NCI-H345 (cell line): ENCODE measurements at regions not wholly inside any gene's neighbourhood (a gene's known extent, or its start where the extent isn't known, plus 50 kb on each side); places are given as distances from the start of the nearest gene placed in this dataset.
"Not testable (repeated sequence)": the region's sequence is repeated elsewhere in the genome, so short reads cannot be mapped to it uniquely, and the experiment has no call there.

Experiments
- DNase-seq: peaks from one replicate; lab custom pipeline; 2025; lab: John Stamatoyannopoulos, UW

DNA sequence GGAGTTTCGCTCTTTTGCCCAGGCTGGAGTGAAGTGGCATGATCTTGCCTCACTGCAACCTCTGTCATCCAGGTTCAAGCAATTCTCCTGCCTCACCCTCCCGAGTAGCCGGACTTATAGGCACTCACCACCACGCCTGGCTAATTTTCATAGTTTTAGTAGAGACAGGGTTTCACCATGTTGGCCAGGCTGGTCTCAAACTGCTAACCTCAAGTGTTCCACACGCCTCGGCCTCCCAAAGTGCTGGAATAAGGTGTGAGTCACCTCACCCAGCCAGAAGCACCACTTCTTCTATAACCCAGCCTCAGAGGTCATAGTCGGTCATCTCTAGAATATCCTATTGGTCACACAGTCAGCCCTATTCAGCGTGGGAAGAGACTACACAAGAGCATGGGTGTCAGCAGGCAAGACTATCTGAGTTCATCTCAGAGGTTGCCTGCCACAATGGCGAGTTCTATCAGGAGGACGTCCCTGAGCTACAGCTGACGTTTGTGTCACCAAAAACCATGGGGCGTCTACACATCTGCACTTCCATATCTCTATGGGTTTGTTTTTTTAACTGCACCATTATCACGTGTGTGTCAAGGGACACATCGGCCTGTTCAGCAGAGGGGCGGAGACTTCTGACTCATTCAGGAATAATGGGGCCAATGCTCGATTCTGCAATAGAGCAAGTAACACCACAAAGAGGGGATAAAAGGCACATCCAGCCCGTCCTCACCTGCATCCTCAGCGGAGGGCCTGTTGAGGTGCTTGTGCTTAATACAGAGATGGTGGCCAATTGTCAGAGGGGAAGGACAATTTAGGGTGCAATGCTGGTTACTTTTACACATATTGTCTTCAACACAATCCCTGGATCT is 256.3 kb upstream of the IRF2BP2 start:
- DNase-seq, result no peak

GRCh38 chr1:234865171-234866006 is 255.4 kb upstream of the IRF2BP2 start:
- DNase-seq, result no peak

DNA sequence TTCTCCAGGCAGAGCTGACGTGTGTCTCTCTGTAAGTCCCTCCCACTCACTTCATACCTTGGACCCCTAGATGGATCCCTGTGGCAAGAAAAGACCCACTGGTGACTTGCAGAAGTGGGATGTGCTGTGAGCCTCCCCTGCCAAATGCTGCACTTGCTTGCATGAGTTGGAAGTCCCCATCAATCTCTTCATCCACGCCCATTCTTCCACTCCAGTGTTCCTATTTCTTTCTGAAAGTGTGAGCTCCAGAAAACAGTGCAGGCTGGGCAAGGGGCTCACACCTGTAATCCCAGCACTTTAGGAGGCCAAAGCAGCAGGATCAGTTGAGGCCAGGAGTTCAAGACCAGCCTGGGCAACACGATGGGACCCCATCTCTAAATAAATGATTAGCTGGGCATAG is 254.1 kb upstream of the IRF2BP2 start:
- DNase-seq, result no peak

DNA sequence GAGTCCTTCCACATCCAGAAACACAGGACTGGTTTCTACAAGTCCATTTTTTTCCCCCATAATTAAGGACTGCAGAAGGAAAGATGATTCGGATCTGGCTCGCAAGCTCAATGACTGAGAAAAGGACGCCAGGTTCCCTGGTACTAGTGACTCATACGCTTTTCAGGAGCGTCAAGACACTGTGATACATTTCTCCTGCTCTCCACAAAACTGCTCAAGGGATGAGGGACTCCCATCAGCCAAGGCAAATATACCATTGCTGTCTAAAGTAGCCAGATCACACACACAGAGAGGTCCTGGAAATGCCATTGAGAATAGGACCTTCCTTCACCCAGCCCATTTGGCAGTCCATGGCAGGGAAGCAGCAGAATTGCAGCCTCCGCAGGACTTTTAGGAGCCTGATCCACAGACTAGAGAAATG is 253.6 kb upstream of the IRF2BP2 start:
- no peak for DNase-seq

GRCh38 chr1:234862944-234863515 is 253.1 kb upstream of the IRF2BP2 start:
- DNase-seq, result no peak

- DNase-seq, result no peak
Measured at GRCh38 chr1:234862360-234862943, 252.5 kb upstream of the IRF2BP2 start.

DNA sequence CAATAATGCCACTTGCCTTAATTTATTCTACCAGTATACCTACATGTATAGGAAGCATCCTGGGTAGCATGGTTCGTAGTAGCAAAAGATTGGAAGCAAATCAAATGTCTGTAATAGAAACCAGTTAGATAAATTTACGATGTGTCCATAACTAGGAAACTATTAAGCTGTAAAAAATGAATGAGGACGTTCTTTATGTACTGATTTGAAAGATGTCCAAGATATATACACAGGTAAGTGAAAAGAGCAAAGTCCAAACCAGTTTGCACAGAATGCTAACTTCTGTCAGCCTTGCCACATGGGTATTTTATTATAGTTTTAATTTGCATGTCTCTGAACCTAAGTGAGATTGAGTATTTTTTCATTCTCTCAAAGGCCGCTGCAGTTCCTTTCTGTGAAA is 251.8 kb upstream of the IRF2BP2 start:
- DNase-seq, result no peak

- no peak for DNase-seq
Measured at GRCh38 chr1:234861024-234861620, 251.1 kb upstream of the IRF2BP2 start.

- DNase-seq, result no peak
Measured at GRCh38 chr1:234858722-234859121, 248.7 kb upstream of the IRF2BP2 start.

- DNase-seq, result no peak
Measured at GRCh38 chr1:234856845-234857245, 246.9 kb upstream of the IRF2BP2 start.

DNA sequence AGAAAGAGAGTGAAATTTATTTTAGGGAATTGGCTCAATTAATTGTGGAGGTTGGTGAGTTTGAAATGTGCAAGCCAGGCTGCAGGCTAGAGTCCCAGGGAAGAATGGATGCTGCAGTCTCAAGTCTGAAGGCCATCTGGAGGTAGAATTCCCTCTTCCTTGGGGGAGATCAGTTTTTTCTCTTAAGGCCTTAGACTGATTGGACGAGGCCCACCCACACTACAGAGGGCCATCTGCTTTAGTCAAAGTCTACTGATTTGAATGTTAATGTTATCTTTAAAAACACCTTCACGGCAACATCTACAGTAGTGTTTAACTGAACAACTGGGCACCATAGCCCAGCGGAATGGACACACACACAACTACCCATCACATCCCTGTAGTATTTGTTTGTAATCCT is 245.9 kb upstream of the IRF2BP2 start:
- DNase-seq, result no peak

DNA sequence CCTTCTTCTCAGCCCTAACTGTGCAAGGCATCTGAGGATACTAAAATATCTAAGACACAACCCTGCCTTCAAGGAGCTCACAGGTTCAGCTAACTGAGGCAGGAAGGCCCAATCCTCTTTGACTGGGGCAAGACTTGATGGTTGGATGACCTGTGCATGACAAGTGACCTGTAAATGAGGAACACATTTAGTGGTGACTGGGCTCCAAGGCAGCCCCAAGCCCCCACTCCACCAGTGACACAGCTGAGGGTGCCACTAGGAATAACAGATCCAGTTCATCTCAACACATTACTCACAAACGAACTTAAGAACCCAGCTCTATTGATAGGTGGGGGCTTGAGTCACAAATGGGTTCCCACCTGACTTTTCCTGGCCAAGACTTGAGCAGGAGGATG is 244.7 kb upstream of the IRF2BP2 start:
- no peak for DNase-seq

DNA sequence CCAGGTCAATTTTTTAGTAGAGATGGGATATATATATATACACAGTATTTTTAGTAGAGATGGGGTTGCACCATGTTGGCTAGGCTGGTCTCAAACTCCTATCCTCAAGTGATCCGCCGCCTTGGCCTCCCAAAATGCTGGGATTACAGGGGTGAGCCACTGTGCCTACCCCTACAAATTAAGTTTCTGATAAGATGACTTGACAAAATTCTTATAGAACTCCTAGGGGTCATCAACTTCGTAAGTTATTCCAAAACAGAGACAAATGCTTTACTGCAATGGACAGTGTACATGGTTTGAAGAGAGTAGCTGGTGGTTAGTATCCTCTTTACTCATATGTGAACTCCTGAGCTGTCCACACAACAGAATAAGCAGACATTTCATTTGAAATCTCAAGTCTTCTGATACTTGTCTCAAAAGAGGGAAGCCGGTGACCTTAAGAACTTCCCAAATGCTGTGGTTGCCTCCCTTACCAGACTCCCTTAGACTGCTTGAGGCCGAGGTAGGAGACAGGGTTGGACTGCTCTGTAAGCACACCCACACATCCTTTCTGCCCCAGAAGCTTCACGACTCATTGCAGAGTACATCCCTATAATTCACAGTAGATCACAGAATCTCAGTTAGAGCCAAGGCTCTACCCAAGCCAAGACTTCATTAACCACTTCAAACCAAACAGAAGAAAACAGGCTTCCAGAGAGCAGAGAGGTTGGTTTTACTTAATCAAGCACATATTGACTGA is 244.1 kb upstream of the IRF2BP2 start:
- no peak for DNase-seq

- no peak for DNase-seq
Measured at GRCh38 chr1:234852659-234853058, 242.7 kb upstream of the IRF2BP2 start.

GRCh38 chr1:234851450-234852438 is 241.8 kb upstream of the IRF2BP2 start:
- no peak for DNase-seq

GRCh38 chr1:234849832-234850231 is 239.9 kb upstream of the IRF2BP2 start:
- no peak for DNase-seq

DNA sequence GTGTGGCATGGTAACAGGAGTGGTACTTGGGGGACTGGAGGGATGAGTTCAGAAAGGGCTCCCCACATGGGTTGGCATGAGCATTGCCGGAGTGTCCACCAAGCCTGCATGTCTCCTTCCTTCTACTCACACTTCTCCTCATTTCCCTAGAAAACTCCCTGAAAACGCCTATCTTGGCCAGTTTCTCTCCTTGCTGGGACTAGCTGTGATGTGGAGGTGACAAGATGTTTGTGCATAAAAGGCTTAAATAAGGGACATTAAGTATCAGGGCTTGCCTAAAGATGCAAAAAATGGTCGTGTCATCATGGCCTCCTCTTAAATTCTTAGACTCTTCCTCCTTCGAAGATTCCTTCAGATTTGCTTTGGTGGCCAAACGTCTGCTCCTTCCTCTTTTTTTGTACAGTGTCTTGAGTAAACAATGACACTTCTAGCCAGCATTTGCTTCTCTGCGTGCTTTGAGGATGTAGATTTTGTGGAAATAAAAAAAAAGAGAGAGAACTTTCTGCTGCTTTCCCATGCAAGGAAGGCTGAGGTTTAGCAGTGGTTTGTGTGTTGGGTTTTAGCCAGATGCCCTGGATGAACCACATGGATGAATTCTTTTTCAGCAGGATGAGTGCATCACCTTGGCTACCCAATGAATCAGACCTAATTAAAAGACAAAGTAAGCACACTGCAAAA is 239.1 kb upstream of the IRF2BP2 start:
- DNase-seq, result no peak

DNA sequence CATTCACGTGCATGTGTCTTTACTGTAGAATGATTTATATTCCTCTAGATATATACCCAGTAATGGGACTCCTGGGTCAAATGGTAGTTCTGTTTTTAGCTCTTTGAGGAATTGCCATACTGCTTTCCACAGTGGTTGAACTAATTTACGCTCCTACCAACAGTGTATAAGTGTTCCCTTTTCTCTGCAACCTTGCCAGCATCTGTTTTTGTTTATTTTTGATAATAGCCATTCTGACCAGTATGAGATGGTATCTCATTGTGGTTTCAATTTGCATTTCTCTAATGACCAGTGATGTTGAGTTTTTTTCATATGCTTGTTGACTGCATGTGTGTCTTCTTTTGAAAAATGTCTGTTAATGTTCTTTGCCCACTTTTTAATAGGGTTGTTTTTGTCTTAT is 236.8 kb upstream of the IRF2BP2 start:
- DNase-seq, result not testable (repeated sequence)

DNA sequence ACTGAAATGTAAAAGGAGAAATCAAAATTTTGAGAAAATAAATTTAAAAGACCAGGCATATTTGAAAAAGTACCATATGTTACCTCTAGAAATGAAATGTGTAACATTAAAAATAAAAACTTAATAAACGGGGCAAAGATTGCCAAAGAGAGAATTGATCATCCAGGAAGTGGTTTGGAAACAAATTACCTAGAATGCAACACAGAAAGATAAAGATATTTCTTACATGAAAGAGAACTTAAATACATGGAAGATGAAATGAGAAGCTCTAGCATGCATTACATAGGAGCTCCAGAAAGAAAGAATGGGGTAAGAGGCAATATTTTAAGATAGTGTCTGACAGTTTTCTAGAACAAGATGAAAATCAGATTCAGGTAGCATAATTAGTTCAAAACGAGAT is 235.9 kb upstream of the IRF2BP2 start:
- no peak for DNase-seq
